Ovary (tissue), 3 donors: ENCODE measurements at regions not wholly inside any gene's neighbourhood (a gene's known extent, or its start where the extent isn't known, plus 50 kb on each side); places are given as distances from the start of the nearest gene placed in this dataset.

Experiments
- EP300 ChIP-seq: sonication (generic); formaldehyde crosslinking; IDR thresholded peaks from one replicate; pipeline ENCODE4 v1.6.1; 2017; ENCODE audit warnings: antibody characterized with exemption
- POLR2A ChIP-seq: fragments of 450-650 bp; IDR thresholded peaks from one replicate; pipeline ENCODE4 v1.6.1; 2017; ENCODE audit warnings: antibody characterized with exemption, mild to moderate bottlenecking, moderate library complexity
- TF ChIP-seq, protein P1 (sequence below), 3 donors: fragments of 450-650 bp in 2 of 3; fragments of 200-600 bp in 1 of 3; IDR thresholded peaks; one replicate each; pipeline versions ENCODE4 v1.5.1 to v1.8.0; 2016 to 2022; ENCODE audit warnings: antibody characterized with exemption in 3 of 3, mild to moderate bottlenecking in 1 of 3
- donor health status: DM: no; HTN: no; CAD: no.

DNA sequence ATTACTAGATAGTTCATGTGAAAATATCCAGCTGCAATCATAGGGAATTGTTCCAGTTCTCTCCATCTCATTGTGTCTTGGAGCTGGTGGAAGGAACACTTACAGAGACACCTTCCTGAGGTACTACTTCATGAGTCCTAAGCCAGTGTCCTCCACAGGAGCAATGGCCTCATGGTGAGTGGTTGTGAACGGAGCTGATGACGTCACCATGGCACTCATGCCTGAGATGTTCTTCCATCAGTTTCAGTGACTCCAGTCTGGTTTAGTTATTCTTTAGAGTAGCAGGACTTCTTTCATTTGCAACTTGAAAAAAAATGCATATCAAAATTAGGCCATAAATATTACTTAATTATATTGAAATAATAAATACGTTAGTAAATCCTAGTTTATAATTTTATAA lies 418.6 kb downstream of the ZNF521 start:
- TF ChIP-seq, protein P1, sequence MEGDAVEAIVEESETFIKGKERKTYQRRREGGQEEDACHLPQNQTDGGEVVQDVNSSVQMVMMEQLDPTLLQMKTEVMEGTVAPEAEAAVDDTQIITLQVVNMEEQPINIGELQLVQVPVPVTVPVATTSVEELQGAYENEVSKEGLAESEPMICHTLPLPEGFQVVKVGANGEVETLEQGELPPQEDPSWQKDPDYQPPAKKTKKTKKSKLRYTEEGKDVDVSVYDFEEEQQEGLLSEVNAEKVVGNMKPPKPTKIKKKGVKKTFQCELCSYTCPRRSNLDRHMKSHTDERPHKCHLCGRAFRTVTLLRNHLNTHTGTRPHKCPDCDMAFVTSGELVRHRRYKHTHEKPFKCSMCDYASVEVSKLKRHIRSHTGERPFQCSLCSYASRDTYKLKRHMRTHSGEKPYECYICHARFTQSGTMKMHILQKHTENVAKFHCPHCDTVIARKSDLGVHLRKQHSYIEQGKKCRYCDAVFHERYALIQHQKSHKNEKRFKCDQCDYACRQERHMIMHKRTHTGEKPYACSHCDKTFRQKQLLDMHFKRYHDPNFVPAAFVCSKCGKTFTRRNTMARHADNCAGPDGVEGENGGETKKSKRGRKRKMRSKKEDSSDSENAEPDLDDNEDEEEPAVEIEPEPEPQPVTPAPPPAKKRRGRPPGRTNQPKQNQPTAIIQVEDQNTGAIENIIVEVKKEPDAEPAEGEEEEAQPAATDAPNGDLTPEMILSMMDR (IDR thresholded peaks at IDR 0.05), result no peak
- TF ChIP-seq EP300 (no peak), POLR2A (no peak)
